ENCODE measurements at regions not wholly inside any gene's neighbourhood (a gene's known extent, or its start where the extent isn't known, plus 50 kb on each side); places are given as distances from the start of the nearest gene placed in this dataset.

DNA sequence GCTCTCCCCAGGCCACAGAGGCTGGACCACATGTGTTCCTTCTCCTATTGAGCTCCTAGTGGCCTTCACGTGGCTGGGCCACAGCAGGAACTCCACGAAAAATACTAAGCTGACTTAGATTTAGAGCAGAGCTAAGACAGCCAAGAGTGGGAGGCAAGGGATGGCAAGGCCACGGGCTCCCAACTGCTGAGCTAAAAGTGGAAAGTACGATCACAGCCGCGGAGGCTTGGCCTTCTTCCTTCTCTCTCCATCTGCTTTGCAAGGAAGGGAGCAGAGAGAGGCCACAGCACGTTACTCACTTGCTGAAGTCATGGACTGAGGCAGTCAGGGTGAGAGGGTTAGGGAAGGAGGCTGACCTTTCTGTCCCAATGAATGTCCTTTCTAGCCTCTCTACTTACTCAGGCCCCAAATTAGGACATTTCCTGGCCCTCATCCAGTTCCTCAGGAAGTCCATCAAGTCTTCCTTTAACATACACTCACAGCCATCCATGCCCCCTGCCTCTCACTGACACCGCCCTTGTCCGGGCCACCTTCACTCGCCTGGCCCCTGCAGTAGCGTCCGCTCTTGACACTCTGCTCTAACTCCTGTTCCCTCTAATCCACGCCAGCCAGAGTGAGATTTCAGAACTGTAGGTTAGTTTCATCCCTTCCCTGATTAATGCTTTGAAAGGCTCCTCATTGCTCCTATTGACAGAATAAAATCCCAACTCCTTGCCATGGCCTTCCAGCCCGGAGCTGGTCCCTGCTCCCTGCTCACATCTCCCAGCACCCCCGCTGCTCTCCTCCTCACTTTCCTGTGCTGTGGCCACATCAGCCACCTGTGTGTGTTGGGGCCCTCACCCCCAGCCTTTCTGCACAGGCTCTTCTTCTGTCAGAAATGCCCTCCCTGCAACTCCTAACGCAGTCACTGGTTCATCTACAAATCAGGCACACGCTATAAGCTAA is 204.2 kb downstream of the CYP26B1 start:
- ChIA-PET POLR2A (no interaction called here), CTCF (no interaction called here)
- H3K9me3 ChIP-seq (ENCODE audit: control insufficient read depth, insufficient read depth, low read depth, low read length), result no peaks in the 10 kb centered on the region
- in situ Hi-C loops (cut with HindIII; ENCODE audit: low pct_unique_long_range_greater_than_20kb, low sequenced_read_pairs) (no loop called here), intact Hi-C loops (cut with micrococcal nuclease; ENCODE audit: unreplicated experiment) (no loop called here)
- no TSS peak for BruUV-seq (replicated peaks)
- TF ChIP-seq SIN3A (IDR thresholded peaks at IDR 0.05; ENCODE audit: borderline replicate concordance, insufficient read depth, low read depth, low read length) (no peak), TCF7L2 (IDR thresholded peaks at IDR 0.05; ENCODE audit: low read depth, low read length) (no peak), REST (IDR thresholded peaks at IDR 0.05; ENCODE audit: insufficient read depth in 1 of 2, low read depth in 2 of 2, low read length in 1 of 2) (no peak), POLR2AphosphoS5 (IDR thresholded peaks at IDR 0.05; ENCODE audit: low read depth, low read length) (no peak)
- TF ChIP-seq, protein P1, sequence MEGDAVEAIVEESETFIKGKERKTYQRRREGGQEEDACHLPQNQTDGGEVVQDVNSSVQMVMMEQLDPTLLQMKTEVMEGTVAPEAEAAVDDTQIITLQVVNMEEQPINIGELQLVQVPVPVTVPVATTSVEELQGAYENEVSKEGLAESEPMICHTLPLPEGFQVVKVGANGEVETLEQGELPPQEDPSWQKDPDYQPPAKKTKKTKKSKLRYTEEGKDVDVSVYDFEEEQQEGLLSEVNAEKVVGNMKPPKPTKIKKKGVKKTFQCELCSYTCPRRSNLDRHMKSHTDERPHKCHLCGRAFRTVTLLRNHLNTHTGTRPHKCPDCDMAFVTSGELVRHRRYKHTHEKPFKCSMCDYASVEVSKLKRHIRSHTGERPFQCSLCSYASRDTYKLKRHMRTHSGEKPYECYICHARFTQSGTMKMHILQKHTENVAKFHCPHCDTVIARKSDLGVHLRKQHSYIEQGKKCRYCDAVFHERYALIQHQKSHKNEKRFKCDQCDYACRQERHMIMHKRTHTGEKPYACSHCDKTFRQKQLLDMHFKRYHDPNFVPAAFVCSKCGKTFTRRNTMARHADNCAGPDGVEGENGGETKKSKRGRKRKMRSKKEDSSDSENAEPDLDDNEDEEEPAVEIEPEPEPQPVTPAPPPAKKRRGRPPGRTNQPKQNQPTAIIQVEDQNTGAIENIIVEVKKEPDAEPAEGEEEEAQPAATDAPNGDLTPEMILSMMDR (IDR thresholded peaks at IDR 0.05), result no peak
- H3K4me3 ChIP-seq (ENCODE audit: low read depth in 2 of 2, low read length in 2 of 2), result no peak overlapping the region
- DNase-seq (ENCODE audit: low read depth, low spot score), result no peak
- no peak overlapping the region for H3K27ac ChIP-seq (ENCODE audit: low read length)
- H3K4me1 ChIP-seq (ENCODE audit: control insufficient read depth, insufficient read depth, low read length), result no peaks in the 10 kb centered on the region
- no peaks in the 10 kb centered on the region for H3K27me3 ChIP-seq (ENCODE audit: control insufficient read depth, insufficient read depth, low read length)
- ATAC-seq, result no peak
- H3K36me3 ChIP-seq (ENCODE audit: control insufficient read depth, insufficient read depth, low read length), result no peaks in the 10 kb centered on the region

- ATAC-seq (no peak), DNase-seq (ENCODE audit: low read depth, low spot score) (no peak)
- Histone ChIP-seq H3K36me3 (ENCODE audit: control insufficient read depth, insufficient read depth, low read length) (no peaks in the 10 kb centered on the region), H3K27me3 (ENCODE audit: control insufficient read depth, insufficient read depth, low read length) (no peaks in the 10 kb centered on the region), H3K4me3 (ENCODE audit: low read depth in 2 of 2, low read length in 2 of 2) (no peak overlapping the region), H3K4me1 (ENCODE audit: control insufficient read depth, insufficient read depth, low read length) (no peaks in the 10 kb centered on the region), H3K27ac (ENCODE audit: low read length) (no peak overlapping the region), H3K9me3 (ENCODE audit: control insufficient read depth, insufficient read depth, low read depth, low read length) (no peaks in the 10 kb centered on the region)
- no TSS peak for BruUV-seq (replicated peaks)
- TF ChIP-seq, protein P1 (IDR thresholded peaks at IDR 0.05), result no peak
- TF ChIP-seq POLR2AphosphoS5 (IDR thresholded peaks at IDR 0.05; ENCODE audit: low read depth, low read length) (no peak), REST (IDR thresholded peaks at IDR 0.05; ENCODE audit: insufficient read depth in 1 of 2, low read depth in 2 of 2, low read length in 1 of 2) (no peak), TCF7L2 (IDR thresholded peaks at IDR 0.05; ENCODE audit: low read depth, low read length) (no peak)
- intact Hi-C loops (cut with micrococcal nuclease; ENCODE audit: unreplicated experiment) (no loop called here), in situ Hi-C loops (cut with HindIII; ENCODE audit: low pct_unique_long_range_greater_than_20kb, low sequenced_read_pairs) (no loop called here)
- CTCF ChIA-PET, result no interaction called here
- POLR2A ChIA-PET, result no interaction called here
Measured at GRCh38 chr2:71941726-71942525, 205.7 kb downstream of the CYP26B1 start.
